HG03108 (cell line): ENCODE measurements at regions not wholly inside any gene's neighbourhood (a gene's known extent, or its start where the extent isn't known, plus 50 kb on each side); places are given as distances from the start of the nearest gene placed in this dataset.
"Not testable (repeated sequence)": the region's sequence is repeated elsewhere in the genome, so short reads cannot be mapped to it uniquely, and the experiment has no call there.

ENCODE experiments used
- ATAC-seq: cut with Tn5 transposase; IDR thresholded peaks from one replicate; pipeline ENCODE4 v1.9.1; 2021; ENCODE audit warnings: moderate library complexity; ENCODE audit not compliant: unreplicated experiment

GRCh38 chr5:1982561-1982960, 99.8 kb upstream of the IRX4 start:
- not testable (repeated sequence) for ATAC-seq

- ATAC-seq = no peak
These were observed 93.4 kb upstream of the IRX4 start for GRCh38 chr5:1975898-1976765.

GRCh38 chr5:1975406-1975715, 92.6 kb upstream of the IRX4 start:
- ATAC-seq = no peak

- no peak for ATAC-seq
These were observed 92.0 kb upstream of the IRX4 start for GRCh38 chr5:1974501-1975405.

- ATAC-seq = no peak
These were observed 91.4 kb upstream of the IRX4 start for GRCh38 chr5:1974081-1974480.

- no peak for ATAC-seq
These were observed 90.8 kb upstream of the IRX4 start for GRCh38 chr5:1973391-1974013.

GRCh38 chr5:1971944-1972343, 89.2 kb upstream of the IRX4 start:
- ATAC-seq = no peak

- no peak for ATAC-seq
These were observed 85.0 kb upstream of the IRX4 start for GRCh38 chr5:1967736-1968135.

GRCh38 chr5:1966461-1966860, 83.7 kb upstream of the IRX4 start:
- ATAC-seq = no peak

GRCh38 chr5:1965925-1966324, 83.2 kb upstream of the IRX4 start:
- ATAC-seq = no peak

GRCh38 chr5:1963941-1964451, 81.3 kb upstream of the IRX4 start:
- ATAC-seq = no peak

GRCh38 chr5:1963358-1963757, 80.6 kb upstream of the IRX4 start:
- ATAC-seq = no peak

GRCh38 chr5:1962619-1963355, 80.1 kb upstream of the IRX4 start:
- ATAC-seq = no peak

GRCh38 chr5:1961952-1962595, 79.3 kb upstream of the IRX4 start:
- no peak for ATAC-seq

GRCh38 chr5:1961304-1961946, 78.7 kb upstream of the IRX4 start:
- no peak for ATAC-seq

GRCh38 chr5:1960595-1961303, 78.0 kb upstream of the IRX4 start:
- no peak for ATAC-seq

GRCh38 chr5:1959725-1960581, 77.2 kb upstream of the IRX4 start:
- ATAC-seq = no peak

- ATAC-seq = no peak
These were observed 76.5 kb upstream of the IRX4 start for GRCh38 chr5:1959231-1959630.
